ENCODE measurements at regions not wholly inside any gene's neighbourhood (a gene's known extent, or its start where the extent isn't known, plus 50 kb on each side); places are given as distances from the start of the nearest gene placed in this dataset.
A peak's percentile ranks its signal among the peaks of the same experiment; 100 is the strongest.

DNA sequence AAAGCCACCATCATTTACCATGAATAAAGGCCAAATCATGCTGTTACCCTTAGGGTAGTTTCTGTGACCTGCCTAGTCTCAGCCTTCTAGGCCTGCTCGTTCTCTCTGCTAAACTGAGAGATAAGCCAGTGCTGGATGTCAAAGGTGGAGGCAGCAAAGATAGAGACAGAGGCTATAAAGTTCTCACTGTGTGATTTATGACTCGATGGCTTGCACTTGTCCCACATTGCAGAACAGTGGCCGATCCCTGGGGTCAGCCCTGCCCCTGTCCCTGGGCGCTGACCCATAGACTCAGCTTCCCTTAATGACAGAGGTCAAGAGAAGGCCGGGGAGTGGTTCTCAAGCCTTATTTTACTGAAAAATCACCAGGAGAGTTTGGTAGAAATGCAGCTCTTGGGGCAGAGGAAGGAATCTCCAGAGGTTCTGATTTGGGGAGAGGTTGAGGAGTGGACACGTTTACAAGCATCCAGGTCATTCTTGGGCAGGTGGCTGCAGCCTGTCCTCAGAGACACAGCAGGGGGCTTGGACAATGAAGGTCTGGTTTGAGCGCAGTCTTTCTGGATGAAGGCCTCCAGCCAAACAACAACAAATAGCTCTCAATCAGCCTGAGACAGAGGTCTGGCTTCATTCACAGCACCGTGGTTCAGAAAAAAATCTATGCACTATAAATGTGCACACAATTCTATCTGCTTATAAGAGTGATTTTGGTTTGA, 143.5 kb downstream of the ACKR3 start:
- peak in 2 of 3 donors; percentile 43 to 47 for DNase-seq
- no peak overlapping the region for H3K9ac ChIP-seq (ENCODE audit: insufficient read depth in 1 of 2, low read length in 2 of 2)
- H3K4me3 ChIP-seq, result no peak overlapping the region
- H3K9me3 ChIP-seq (ENCODE audit: control insufficient read depth in 4 of 4, insufficient read depth in 3 of 4, low read length in 3 of 4), result no peaks in the 10 kb centered on the region
- H3K36me3 ChIP-seq (ENCODE audit: control insufficient read depth in 4 of 4, insufficient read depth in 4 of 4, low read length in 4 of 4), result no peaks in the 10 kb centered on the region
- no peaks in the 10 kb centered on the region for H3K27me3 ChIP-seq (ENCODE audit: control insufficient read depth in 3 of 3, insufficient read depth in 3 of 3, low read length in 2 of 3)
- no peak overlapping the region for H3K27ac ChIP-seq (ENCODE audit: low read depth in 1 of 2, low read length in 1 of 2)
- TF ChIP-seq, protein P1, sequence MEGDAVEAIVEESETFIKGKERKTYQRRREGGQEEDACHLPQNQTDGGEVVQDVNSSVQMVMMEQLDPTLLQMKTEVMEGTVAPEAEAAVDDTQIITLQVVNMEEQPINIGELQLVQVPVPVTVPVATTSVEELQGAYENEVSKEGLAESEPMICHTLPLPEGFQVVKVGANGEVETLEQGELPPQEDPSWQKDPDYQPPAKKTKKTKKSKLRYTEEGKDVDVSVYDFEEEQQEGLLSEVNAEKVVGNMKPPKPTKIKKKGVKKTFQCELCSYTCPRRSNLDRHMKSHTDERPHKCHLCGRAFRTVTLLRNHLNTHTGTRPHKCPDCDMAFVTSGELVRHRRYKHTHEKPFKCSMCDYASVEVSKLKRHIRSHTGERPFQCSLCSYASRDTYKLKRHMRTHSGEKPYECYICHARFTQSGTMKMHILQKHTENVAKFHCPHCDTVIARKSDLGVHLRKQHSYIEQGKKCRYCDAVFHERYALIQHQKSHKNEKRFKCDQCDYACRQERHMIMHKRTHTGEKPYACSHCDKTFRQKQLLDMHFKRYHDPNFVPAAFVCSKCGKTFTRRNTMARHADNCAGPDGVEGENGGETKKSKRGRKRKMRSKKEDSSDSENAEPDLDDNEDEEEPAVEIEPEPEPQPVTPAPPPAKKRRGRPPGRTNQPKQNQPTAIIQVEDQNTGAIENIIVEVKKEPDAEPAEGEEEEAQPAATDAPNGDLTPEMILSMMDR (IDR thresholded peaks at IDR 0.05; ENCODE audit: control extremely low read depth, extremely low read depth), result no peak
- WGBS, 2 donors, result 92 to 96% methylated on average over 8 of the region's 8 CpGs
- ATAC-seq (ENCODE audit: insufficient read depth, low FRiP score), result no peak
- H3K4me1 ChIP-seq (ENCODE audit: control insufficient read depth in 5 of 5, insufficient read depth in 5 of 5, low read length in 5 of 5), result peaks cover 0 to 31% (median 16%) of the 10 kb centered on the region in 5 donors

GRCh38 chr2:236714080-236714479, 144.5 kb downstream of the ACKR3 start:
- Histone ChIP-seq H3K36me3 (ENCODE audit: control insufficient read depth in 4 of 4, insufficient read depth in 4 of 4, low read length in 4 of 4) (no peaks in the 10 kb centered on the region), H3K27ac (ENCODE audit: low read depth in 1 of 2, low read length in 1 of 2) (no peak overlapping the region), H3K4me3 (no peak overlapping the region), H3K27me3 (ENCODE audit: control insufficient read depth in 3 of 3, insufficient read depth in 3 of 3, low read length in 2 of 3) (no peaks in the 10 kb centered on the region), H3K9me3 (ENCODE audit: control insufficient read depth in 4 of 4, insufficient read depth in 3 of 4, low read length in 3 of 4) (no peaks in the 10 kb centered on the region), H3K4me1 (ENCODE audit: control insufficient read depth in 5 of 5, insufficient read depth in 5 of 5, low read length in 5 of 5) (peaks cover 0 to 31% (median 16%) of the 10 kb centered on the region in 5 donors), H3K9ac (ENCODE audit: insufficient read depth in 1 of 2, low read length in 2 of 2) (no peak overlapping the region)
- DNase-seq (peak in 1 of 3 donors; percentile 40), ATAC-seq (ENCODE audit: insufficient read depth, low FRiP score) (no peak)
- WGBS, 2 donors, result 69 to 87% methylated on average over 5 of the region's 5 CpGs
- TF ChIP-seq, protein P1 (IDR thresholded peaks at IDR 0.05; ENCODE audit: control extremely low read depth, extremely low read depth), result no peak

DNA sequence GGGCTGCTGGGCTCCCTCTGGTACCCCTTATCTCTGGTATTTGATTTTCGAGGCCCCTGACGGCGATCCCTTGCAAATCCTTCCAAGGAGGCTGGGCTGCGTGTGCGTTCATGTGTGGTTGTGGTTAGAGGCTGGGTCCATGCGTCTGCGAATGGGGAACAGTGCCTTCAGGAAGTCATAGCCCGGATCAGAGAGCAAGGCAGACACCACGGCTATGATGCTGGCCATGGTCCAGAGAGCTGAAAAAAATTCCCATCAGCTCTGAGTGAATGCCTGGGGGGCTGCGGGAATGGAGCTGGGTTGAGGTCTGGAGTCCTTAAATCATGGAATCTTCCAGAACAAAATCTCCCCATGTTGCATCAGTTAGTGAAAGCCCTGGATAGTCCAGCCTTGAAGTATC, 145.5 kb downstream of the ACKR3 start:
- Histone ChIP-seq H3K9me3 (ENCODE audit: control insufficient read depth in 4 of 4, insufficient read depth in 3 of 4, low read length in 3 of 4) (no peaks in the 10 kb centered on the region), H3K9ac (ENCODE audit: insufficient read depth in 1 of 2, low read length in 2 of 2) (no peak overlapping the region), H3K36me3 (ENCODE audit: control insufficient read depth in 4 of 4, insufficient read depth in 4 of 4, low read length in 4 of 4) (no peaks in the 10 kb centered on the region), H3K27me3 (ENCODE audit: control insufficient read depth in 3 of 3, insufficient read depth in 3 of 3, low read length in 2 of 3) (no peaks in the 10 kb centered on the region), H3K4me1 (ENCODE audit: control insufficient read depth in 5 of 5, insufficient read depth in 5 of 5, low read length in 5 of 5) (peaks cover 0 to 31% (median 16%) of the 10 kb centered on the region in 5 donors), H3K4me3 (no peak overlapping the region), H3K27ac (ENCODE audit: low read depth in 1 of 2, low read length in 1 of 2) (no peak overlapping the region)
- TF ChIP-seq, protein P1 (IDR thresholded peaks at IDR 0.05; ENCODE audit: control extremely low read depth, extremely low read depth), result no peak
- ATAC-seq (ENCODE audit: insufficient read depth, low FRiP score) (no peak), DNase-seq (peak in 2 of 3 donors; percentile 71 to 87)
- 10 to 37% methylated on average over 10 of the region's 10 CpGs for WGBS, 2 donors
